SK-N-SH (cell line): ENCODE measurements at regions not wholly inside any gene's neighbourhood (a gene's known extent, or its start where the extent isn't known, plus 50 kb on each side); places are given as distances from the start of the nearest gene placed in this dataset.

Experiments used
- CTCF ChIA-PET: fragments of 300-600, 350-600 bp; formaldehyde crosslinking; extraction: SDS; loops from one replicate; lab custom pipeline; 2021; lab: Yijun Ruan, JAX
- POLR2A ChIA-PET: fragments of 350-600 bp; sonication (Branson Sonifier 250); formaldehyde crosslinking; extraction: SDS; loops from one replicate; lab custom pipeline; 2020; ENCODE audit warnings: antibody characterized with exemption, inconsistent platforms; lab: Yijun Ruan, JAX
- DNase-seq: peaks from one replicate; pipeline ENCODE4 v3.0.0; 2012
- H2AFZ ChIP-seq: fragments of 200-600 bp; sonication (generic); 2 replicates; pipeline ENCODE4 v1.8.1; 2016; ENCODE audit warnings: antibody characterized with exemption, mild to moderate bottlenecking, low read depth
- H3F3A ChIP-seq: fragments of 200-600 bp; sonication (generic); replicated peaks from 2 replicates; pipeline ENCODE3; 2016; ENCODE audit warnings: antibody characterized with exemption, mild to moderate bottlenecking; ENCODE audit not compliant: insufficient read depth
- H3K27ac ChIP-seq, 2 experiments: fragments of 200-500 bp in 1 of 2; fragments of 200-600 bp in 1 of 2; sonication (Bioruptor generic) in 1 of 2; sonication (generic), shearing (Covaris generic) in 1 of 2; 2 replicates each; pipeline versions ENCODE4 v1.5.1 to v1.6.1; 2014 to 2016; ENCODE audit warnings: low read depth in 2 of 2, inconsistent platforms in 1 of 2, low read length in 1 of 2, mild to moderate bottlenecking in 1 of 2, mixed read lengths in 1 of 2
- H3K27me3 ChIP-seq: fragments of 200-600 bp; sonication (generic), shearing (Covaris generic); 2 replicates; pipeline ENCODE4 v1.6.1; 2016; ENCODE audit warnings: mixed run types; ENCODE audit not compliant: insufficient read depth
- H3K36me3 ChIP-seq, 2 experiments: fragments of 200-500 bp in 1 of 2; fragments of 200-600 bp in 1 of 2; sonication (Bioruptor generic) in 1 of 2; sonication (generic) in 1 of 2; replicated peaks in 1 of 2; 2 replicates each; pipeline versions ENCODE3 to v1.5.1; 2014 to 2016; ENCODE audit warnings: low read length in 1 of 2, mild to moderate bottlenecking in 1 of 2; ENCODE audit not compliant: insufficient read depth in 2 of 2, control insufficient read depth in 1 of 2
- H3K4me1 ChIP-seq, 2 experiments: fragments of 200-500 bp in 1 of 2; fragments of 200-600 bp in 1 of 2; sonication (Bioruptor generic) in 1 of 2; sonication (generic), shearing (Covaris generic) in 1 of 2; 2 replicates each; pipeline versions ENCODE4 v1.5.1 to v1.6.1; 2014 to 2016; ENCODE audit warnings: low read depth in 1 of 2, low read length in 1 of 2, mixed run types in 1 of 2; ENCODE audit not compliant: insufficient read depth in 2 of 2, control insufficient read depth in 1 of 2
- H3K4me2 ChIP-seq: fragments of 200-600 bp; sonication (generic), shearing (Covaris generic); 2 replicates; pipeline ENCODE4 v1.6.1; 2017; ENCODE audit warnings: mixed run types
- H3K4me3 ChIP-seq, 2 experiments: fragments of 200-500 bp in 1 of 2; fragments of 200-600 bp in 1 of 2; sonication (Bioruptor generic) in 1 of 2; sonication (generic), shearing (Covaris generic) in 1 of 2; 2 replicates each; pipeline versions ENCODE4 v1.5.1 to v1.8.1; 2014 to 2016; ENCODE audit warnings: low read depth in 2 of 2, inconsistent platforms in 1 of 2, low read length in 1 of 2, mild to moderate bottlenecking in 1 of 2, mixed read lengths in 1 of 2, moderate library complexity in 1 of 2
- H3K79me2 ChIP-seq: fragments of 200-600 bp; sonication (generic); 2 replicates; pipeline ENCODE4 v1.8.1; 2017; ENCODE audit warnings: mild to moderate bottlenecking; ENCODE audit not compliant: insufficient read depth
- H3K9ac ChIP-seq: fragments of 200-600 bp; sonication (generic); 2 replicates; pipeline ENCODE4 v1.6.1; 2017; ENCODE audit warnings: mixed run types
- H3K9me2 ChIP-seq: fragments of 200-600 bp; sonication (generic); 2 replicates; pipeline ENCODE4 v1.6.1; 2017; ENCODE audit warnings: mixed run types
- H3K9me3 ChIP-seq: fragments of 200-600 bp; sonication (generic); 2 replicates; pipeline ENCODE4 v1.6.1; 2017; ENCODE audit warnings: mixed run types, mild to moderate bottlenecking, moderate library complexity
- H4K20me1 ChIP-seq: fragments of 200-600 bp; sonication (generic); 2 replicates; pipeline ENCODE4 v1.6.1; 2017; ENCODE audit warnings: mild to moderate bottlenecking, mixed run types; ENCODE audit not compliant: insufficient read depth
- CTCF ChIP-seq: fragments of 200-600 bp; sonication (generic); IDR thresholded peaks from 2 replicates; pipeline ENCODE4 v1.6.1; 2017; ENCODE audit warnings: antibody characterized with exemption, mild to moderate bottlenecking, moderate library complexity
- EZH2phosphoT487 ChIP-seq: fragments of 200-600 bp; sonication (generic); IDR thresholded peaks from 2 replicates; pipeline ENCODE4 v1.6.1; 2017; ENCODE audit warnings: low read depth, mixed run types, mild to moderate bottlenecking, antibody characterized with exemption, moderate library complexity, borderline replicate concordance
- FOSL2 ChIP-seq: IDR thresholded peaks from 2 replicates; pipeline ENCODE4 v1.4.0; 2012; ENCODE audit warnings: low read depth, mild to moderate bottlenecking, moderate library complexity, borderline replicate concordance
- JUND ChIP-seq: IDR thresholded peaks from 2 replicates; pipeline ENCODE4 v1.4.0; 2012
- MAX ChIP-seq: IDR thresholded peaks from 2 replicates; pipeline ENCODE4 v1.4.0; 2012; ENCODE audit warnings: low read depth
- RCOR1 ChIP-seq: fragments of 150-350 bp; IDR thresholded peaks from 2 replicates; pipeline ENCODE4 v1.6.1; 2017; ENCODE audit warnings: antibody characterized with exemption, low read length
- ZBTB33 ChIP-seq: IDR thresholded peaks from 2 replicates; pipeline ENCODE4 v1.4.0; 2012; ENCODE audit warnings: low read depth, borderline replicate concordance
- WGBS: methylation state at CpG from one replicate; pipeline ENCODE4 v1.1.6; 2017; ENCODE audit warnings: low lambda C conversion rate; 5-methylcytosine and 5-hydroxymethylcytosine counted together

GRCh38 chr17:6893382-6894205 lies 62.1 kb upstream of the TEKT1 start:
- Histone ChIP-seq H3K4me1 (no peaks in the 10 kb centered on the region), H3K27me3 (no peaks in the 10 kb centered on the region), H3K4me2 (no peak overlapping the region), H3K9ac (no peak overlapping the region), H4K20me1 (no peaks in the 10 kb centered on the region), H2AFZ (no peak overlapping the region), H3K4me3 (no peak overlapping the region), H3K9me3 (0 out of 2 replicates have a peak, but pooled peaks cover 7% of the 10 kb centered on the region), H3K36me3 (peaks cover 0 to 16% of the 10 kb centered on the region in 2 experiments), H3K9me2 (no peaks in the 10 kb centered on the region), H3K79me2 (no peaks in the 10 kb centered on the region), H3K27ac (no peak overlapping the region), H3F3A (peaks cover 2% of the 10 kb centered on the region)
- POLR2A ChIA-PET, result no interaction called here
- CTCF ChIA-PET, result interaction anchor here (1.0 to 2.9 kb wide), 6 partner anchors 13 to 227 kb away, joined by 3 to 15 read pairs (median 4); no protein-coding TSS in a partner anchor
- TF ChIP-seq RCOR1 (no peak), FOSL2 (no peak)
- WGBS, result 40% methylated on average over 19 of the region's 36 CpGs
- no peak for DNase-seq

- Histone ChIP-seq H3K79me2 (no peaks in the 10 kb centered on the region), H3K4me1 (no peaks in the 10 kb centered on the region), H3K27ac (no peak overlapping the region), H3K9me3 (0 out of 2 replicates have a peak, but pooled peaks cover 3% of the 10 kb centered on the region), H3K36me3 (peaks cover 0 to 12% of the 10 kb centered on the region in 2 experiments), H3K9me2 (no peaks in the 10 kb centered on the region), H3K4me2 (no peak overlapping the region), H3K9ac (no peak overlapping the region), H4K20me1 (no peaks in the 10 kb centered on the region), H3K4me3 (no peak overlapping the region), H2AFZ (no peak overlapping the region), H3K27me3 (no peaks in the 10 kb centered on the region), H3F3A (no peaks in the 10 kb centered on the region)
- CTCF ChIA-PET, result interaction anchor here (0.7 to 2.9 kb wide), 6 partner anchors 14 to 431 kb away, joined by 3 to 15 read pairs (median 4); no protein-coding TSS in a partner anchor
- no peak for DNase-seq
- TF ChIP-seq MAX (no peak), ZBTB33 (no peak), JUND (no peak), EZH2phosphoT487 (no peak), RCOR1 (no peak), CTCF (peak; percentile 31; the same call in 1 of the 2 replicates)
- POLR2A ChIA-PET, result no interaction called here
- 35% methylated on average over 17 of the region's 18 CpGs for WGBS
These were observed 62.6 kb upstream of the TEKT1 start for GRCh38 chr17:6894206-6894528.
